ENCODE measurements at regions not wholly inside any gene's neighbourhood (a gene's known extent, or its start where the extent isn't known, plus 50 kb on each side); places are given as distances from the start of the nearest gene placed in this dataset.

GRCh38 chr6:135750081-135750480 is 101.4 kb upstream of the PDE7B start:
- Histone ChIP-seq H3K4me1 (ENCODE audit: control insufficient read depth in 3 of 3, insufficient read depth in 2 of 3, low read depth in 1 of 3, low read length in 2 of 3) (no peaks in the 10 kb centered on the region), H3K9me3 (ENCODE audit: control insufficient read depth in 2 of 2, insufficient read depth in 1 of 2, low read depth in 1 of 2, low read length in 1 of 2) (no peaks in the 10 kb centered on the region), H3K36me3 (ENCODE audit: control insufficient read depth in 3 of 3, insufficient read depth in 2 of 3, low read depth in 1 of 3, low read length in 3 of 3) (no peaks in the 10 kb centered on the region), H3K27ac (ENCODE audit: low read depth in 1 of 3, low read length in 2 of 3) (no peak overlapping the region), H3K4me3 (ENCODE audit: low read depth in 1 of 3, low read length in 3 of 3) (no peak overlapping the region), H3K27me3 (ENCODE audit: control insufficient read depth in 3 of 3, insufficient read depth in 3 of 3, low read length in 3 of 3) (no peaks in the 10 kb centered on the region)
- WGBS, 3 donors, result 93 to 100% (median 94%) methylated on average over 1 of the region's 1 CpG
- FAIRE-seq, result no peak
- no peak for DNase-seq

GRCh38 chr6:135753196-135753595 is 98.3 kb upstream of the PDE7B start:
- Histone ChIP-seq H3K27ac (ENCODE audit: low read depth in 1 of 3, low read length in 2 of 3) (no peak overlapping the region), H3K4me3 (ENCODE audit: low read depth in 1 of 3, low read length in 3 of 3) (no peak overlapping the region), H3K9me3 (ENCODE audit: control insufficient read depth in 2 of 2, insufficient read depth in 1 of 2, low read depth in 1 of 2, low read length in 1 of 2) (no peaks in the 10 kb centered on the region), H3K27me3 (ENCODE audit: control insufficient read depth in 3 of 3, insufficient read depth in 3 of 3, low read length in 3 of 3) (no peaks in the 10 kb centered on the region), H3K36me3 (ENCODE audit: control insufficient read depth in 3 of 3, insufficient read depth in 2 of 3, low read depth in 1 of 3, low read length in 3 of 3) (no peaks in the 10 kb centered on the region), H3K4me1 (ENCODE audit: control insufficient read depth in 3 of 3, insufficient read depth in 2 of 3, low read depth in 1 of 3, low read length in 2 of 3) (no peaks in the 10 kb centered on the region)
- FAIRE-seq (no peak), DNase-seq (no peak)
- WGBS, 3 donors, result 82 to 92% (median 89%) methylated on average over 3 of the region's 3 CpGs

- DNase-seq (peak in 1 of 2 donors; percentile 2), FAIRE-seq (no peak)
- H3K9me3 ChIP-seq (ENCODE audit: control insufficient read depth in 2 of 2, insufficient read depth in 1 of 2, low read depth in 1 of 2, low read length in 1 of 2), result no peaks in the 10 kb centered on the region
- H3K27ac ChIP-seq (ENCODE audit: low read depth in 1 of 3, low read length in 2 of 3), result no peak overlapping the region
- H3K4me3 ChIP-seq (ENCODE audit: low read depth in 1 of 3, low read length in 3 of 3), result no peak overlapping the region
- 78 to 87% (median 84%) methylated on average over 5 of the region's 5 CpGs for WGBS, 3 donors
- H3K4me1 ChIP-seq (ENCODE audit: control insufficient read depth in 3 of 3, insufficient read depth in 2 of 3, low read depth in 1 of 3, low read length in 2 of 3), result no peaks in the 10 kb centered on the region
- H3K27me3 ChIP-seq (ENCODE audit: control insufficient read depth in 3 of 3, insufficient read depth in 3 of 3, low read length in 3 of 3), result no peaks in the 10 kb centered on the region
- H3K36me3 ChIP-seq (ENCODE audit: control insufficient read depth in 3 of 3, insufficient read depth in 2 of 3, low read depth in 1 of 3, low read length in 3 of 3), result no peaks in the 10 kb centered on the region
These were observed 91.7 kb upstream of the PDE7B start for GRCh38 chr6:135759831-135760230.

GRCh38 chr6:135774006-135774405 is 77.5 kb upstream of the PDE7B start:
- FAIRE-seq (no peak), DNase-seq (no peak)
- no peaks in the 10 kb centered on the region for H3K27me3 ChIP-seq (ENCODE audit: control insufficient read depth in 3 of 3, insufficient read depth in 3 of 3, low read length in 3 of 3)

DNA sequence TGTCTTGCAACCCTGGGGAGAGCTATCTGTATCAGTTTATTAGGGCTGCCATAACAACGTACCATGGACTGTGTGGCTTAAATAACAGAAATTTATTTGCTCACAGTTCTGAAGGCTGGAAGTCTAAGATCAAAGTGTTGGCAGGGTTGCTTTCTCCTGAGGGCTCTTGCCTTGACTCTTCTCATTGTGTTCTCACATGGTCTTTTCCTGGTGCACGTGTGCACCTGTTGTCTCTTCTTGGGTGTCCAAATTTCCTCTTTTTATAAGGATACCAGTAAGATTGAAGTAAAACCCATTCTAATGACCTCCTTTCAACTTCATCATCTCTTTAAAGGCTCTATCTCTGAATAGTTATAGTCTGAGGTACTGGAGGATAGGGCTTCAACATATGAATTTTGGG is 72.3 kb upstream of the PDE7B start:
- no peak for DNase-seq
- Histone ChIP-seq H3K36me3 (ENCODE audit: control insufficient read depth in 3 of 3, insufficient read depth in 2 of 3, low read depth in 1 of 3, low read length in 3 of 3) (no peaks in the 10 kb centered on the region), H3K9me3 (ENCODE audit: control insufficient read depth in 2 of 2, insufficient read depth in 1 of 2, low read depth in 1 of 2, low read length in 1 of 2) (no peaks in the 10 kb centered on the region), H3K4me3 (ENCODE audit: low read depth in 1 of 3, low read length in 3 of 3) (no peak overlapping the region), H3K27ac (ENCODE audit: low read depth in 1 of 3, low read length in 2 of 3) (no peak overlapping the region), H3K4me1 (ENCODE audit: control insufficient read depth in 3 of 3, insufficient read depth in 2 of 3, low read depth in 1 of 3, low read length in 2 of 3) (no peaks in the 10 kb centered on the region), H3K27me3 (ENCODE audit: control insufficient read depth in 3 of 3, insufficient read depth in 3 of 3, low read length in 3 of 3) (no peaks in the 10 kb centered on the region)
- FAIRE-seq, result no peak
- WGBS, 3 donors, result 46 to 79% (median 47%) methylated on average over 2 of the region's 2 CpGs

More at GRCh38 chr6:135774006-135774405, 77.5 kb upstream of the PDE7B start:
- Histone ChIP-seq H3K9me3 (ENCODE audit: control insufficient read depth in 2 of 2, insufficient read depth in 1 of 2, low read depth in 1 of 2, low read length in 1 of 2) (no peaks in the 10 kb centered on the region), H3K27ac (ENCODE audit: low read depth in 1 of 3, low read length in 2 of 3) (no peak overlapping the region), H3K36me3 (ENCODE audit: control insufficient read depth in 3 of 3, insufficient read depth in 2 of 3, low read depth in 1 of 3, low read length in 3 of 3) (no peaks in the 10 kb centered on the region), H3K4me3 (ENCODE audit: low read depth in 1 of 3, low read length in 3 of 3) (no peak overlapping the region), H3K4me1 (ENCODE audit: control insufficient read depth in 3 of 3, insufficient read depth in 2 of 3, low read depth in 1 of 3, low read length in 2 of 3) (no peaks in the 10 kb centered on the region)
- WGBS, 3 donors, result 91 to 100% (median 100%) methylated on average over 1 of the region's 1 CpG

- DNase-seq (no peak), FAIRE-seq (no peak)
- WGBS, 3 donors, result 90 to 97% (median 90%) methylated on average over 1 of the region's 1 CpG
- Histone ChIP-seq H3K4me3 (ENCODE audit: low read depth in 1 of 3, low read length in 3 of 3) (no peak overlapping the region), H3K27ac (ENCODE audit: low read depth in 1 of 3, low read length in 2 of 3) (no peak overlapping the region), H3K4me1 (ENCODE audit: control insufficient read depth in 3 of 3, insufficient read depth in 2 of 3, low read depth in 1 of 3, low read length in 2 of 3) (no peaks in the 10 kb centered on the region), H3K9me3 (ENCODE audit: control insufficient read depth in 2 of 2, insufficient read depth in 1 of 2, low read depth in 1 of 2, low read length in 1 of 2) (no peaks in the 10 kb centered on the region), H3K27me3 (ENCODE audit: control insufficient read depth in 3 of 3, insufficient read depth in 3 of 3, low read length in 3 of 3) (no peaks in the 10 kb centered on the region), H3K36me3 (ENCODE audit: control insufficient read depth in 3 of 3, insufficient read depth in 2 of 3, low read depth in 1 of 3, low read length in 3 of 3) (no peaks in the 10 kb centered on the region)
These were observed 71.2 kb upstream of the PDE7B start for GRCh38 chr6:135780326-135780725.

GRCh38 chr6:135782546-135782945 is 69.0 kb upstream of the PDE7B start:
- Histone ChIP-seq H3K36me3 (ENCODE audit: control insufficient read depth in 3 of 3, insufficient read depth in 2 of 3, low read depth in 1 of 3, low read length in 3 of 3) (no peaks in the 10 kb centered on the region), H3K27me3 (ENCODE audit: control insufficient read depth in 3 of 3, insufficient read depth in 3 of 3, low read length in 3 of 3) (no peaks in the 10 kb centered on the region), H3K9me3 (ENCODE audit: control insufficient read depth in 2 of 2, insufficient read depth in 1 of 2, low read depth in 1 of 2, low read length in 1 of 2) (no peaks in the 10 kb centered on the region), H3K4me1 (ENCODE audit: control insufficient read depth in 3 of 3, insufficient read depth in 2 of 3, low read depth in 1 of 3, low read length in 2 of 3) (no peaks in the 10 kb centered on the region), H3K4me3 (ENCODE audit: low read depth in 1 of 3, low read length in 3 of 3) (no peak overlapping the region), H3K27ac (ENCODE audit: low read depth in 1 of 3, low read length in 2 of 3) (no peak overlapping the region)
- FAIRE-seq (no peak), DNase-seq (no peak)
- WGBS, 3 donors, result 82 to 97% (median 87%) methylated on average over 2 of the region's 2 CpGs

GRCh38 chr6:135784507-135784906 is 67.0 kb upstream of the PDE7B start:
- Histone ChIP-seq H3K4me1 (ENCODE audit: control insufficient read depth in 3 of 3, insufficient read depth in 2 of 3, low read depth in 1 of 3, low read length in 2 of 3) (no peaks in the 10 kb centered on the region), H3K27ac (ENCODE audit: low read depth in 1 of 3, low read length in 2 of 3) (no peak overlapping the region), H3K27me3 (ENCODE audit: control insufficient read depth in 3 of 3, insufficient read depth in 3 of 3, low read length in 3 of 3) (no peaks in the 10 kb centered on the region), H3K9me3 (ENCODE audit: control insufficient read depth in 2 of 2, insufficient read depth in 1 of 2, low read depth in 1 of 2, low read length in 1 of 2) (no peaks in the 10 kb centered on the region), H3K36me3 (ENCODE audit: control insufficient read depth in 3 of 3, insufficient read depth in 2 of 3, low read depth in 1 of 3, low read length in 3 of 3) (no peaks in the 10 kb centered on the region), H3K4me3 (ENCODE audit: low read depth in 1 of 3, low read length in 3 of 3) (no peak overlapping the region)
- DNase-seq, result no peak
- FAIRE-seq, result no peak
- WGBS, 3 donors, result 83 to 97% (median 90%) methylated on average over 2 of the region's 2 CpGs

GRCh38 chr6:135789375-135790050 is 62.0 kb upstream of the PDE7B start:
- no peaks in the 10 kb centered on the region for H3K9me3 ChIP-seq (ENCODE audit: control insufficient read depth in 2 of 2, insufficient read depth in 1 of 2, low read depth in 1 of 2, low read length in 1 of 2)
- WGBS, 3 donors, result 62 to 78% (median 69%) methylated on average over 6 of the region's 6 CpGs
- no peak overlapping the region for H3K27ac ChIP-seq (ENCODE audit: low read depth in 1 of 3, low read length in 2 of 3)
- no peak for DNase-seq
- no peak overlapping the region for H3K4me3 ChIP-seq (ENCODE audit: low read depth in 1 of 3, low read length in 3 of 3)
- H3K27me3 ChIP-seq (ENCODE audit: control insufficient read depth in 3 of 3, insufficient read depth in 3 of 3, low read length in 3 of 3), result no peaks in the 10 kb centered on the region
- no peaks in the 10 kb centered on the region for H3K4me1 ChIP-seq (ENCODE audit: control insufficient read depth in 3 of 3, insufficient read depth in 2 of 3, low read depth in 1 of 3, low read length in 2 of 3)
- H3K36me3 ChIP-seq (ENCODE audit: control insufficient read depth in 3 of 3, insufficient read depth in 2 of 3, low read depth in 1 of 3, low read length in 3 of 3), result no peaks in the 10 kb centered on the region
- no peak for FAIRE-seq
